ENCODE measurements at regions not wholly inside any gene's neighbourhood (a gene's known extent, or its start where the extent isn't known, plus 50 kb on each side); places are given as distances from the start of the nearest gene placed in this dataset.

- in situ Hi-C loops (cut with MboI; ENCODE audit: low sequenced_read_pairs) = no loop called here
Observed at GRCh38 chr1:56229186-56229585, 350.2 kb downstream of the PLPP3 start.

GRCh38 chr1:56227886-56228285, 351.5 kb downstream of the PLPP3 start:
- in situ Hi-C loops (cut with MboI; ENCODE audit: low sequenced_read_pairs) = no loop called here

GRCh38 chr1:56227401-56227800, 352.0 kb downstream of the PLPP3 start:
- in situ Hi-C loops (cut with MboI; ENCODE audit: low sequenced_read_pairs) = no loop called here

GRCh38 chr1:56225964-56226815, 353.2 kb downstream of the PLPP3 start:
- in situ Hi-C loops (cut with MboI; ENCODE audit: low sequenced_read_pairs) = no loop called here

- in situ Hi-C loops (cut with MboI; ENCODE audit: low sequenced_read_pairs) = no loop called here
Observed at GRCh38 chr1:56223968-56224367, 355.4 kb downstream of the PLPP3 start.

DNA sequence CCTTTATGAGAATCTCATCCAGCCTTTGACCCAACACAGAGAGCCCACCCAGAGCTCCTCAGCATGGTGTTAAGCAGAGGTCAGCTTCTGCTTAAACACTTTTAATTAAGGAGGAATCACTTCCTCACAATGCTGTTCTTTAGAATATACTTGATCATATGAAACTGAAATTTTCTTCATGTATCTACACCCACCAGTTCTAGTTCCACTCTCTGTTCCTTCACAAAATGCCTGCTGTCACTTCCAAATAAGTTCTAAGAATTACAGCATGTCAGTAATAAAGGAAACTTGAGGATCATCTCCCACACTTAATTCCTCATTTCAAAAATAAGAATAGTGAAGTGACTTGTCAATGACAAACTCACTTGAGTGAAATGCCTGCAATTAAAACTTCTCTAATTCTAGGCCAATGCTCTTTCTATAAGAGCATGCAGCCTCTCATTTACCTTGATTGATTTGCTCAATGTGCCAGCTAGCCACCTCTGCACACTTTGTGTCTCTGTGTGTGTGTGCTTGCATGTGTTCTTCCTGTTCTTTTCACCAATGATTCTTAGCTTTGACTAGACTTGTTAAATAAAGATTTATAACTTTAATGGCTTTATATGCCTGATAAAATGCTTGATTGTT, 356.3 kb downstream of the PLPP3 start:
- in situ Hi-C loops (cut with MboI; ENCODE audit: low sequenced_read_pairs) = no loop called here

GRCh38 chr1:56220021-56220420, 359.3 kb downstream of the PLPP3 start:
- in situ Hi-C loops (cut with MboI; ENCODE audit: low sequenced_read_pairs) = no loop called here

- in situ Hi-C loops (cut with MboI; ENCODE audit: low sequenced_read_pairs) = no loop called here
Observed at GRCh38 chr1:56218023-56218422, 361.3 kb downstream of the PLPP3 start.

DNA sequence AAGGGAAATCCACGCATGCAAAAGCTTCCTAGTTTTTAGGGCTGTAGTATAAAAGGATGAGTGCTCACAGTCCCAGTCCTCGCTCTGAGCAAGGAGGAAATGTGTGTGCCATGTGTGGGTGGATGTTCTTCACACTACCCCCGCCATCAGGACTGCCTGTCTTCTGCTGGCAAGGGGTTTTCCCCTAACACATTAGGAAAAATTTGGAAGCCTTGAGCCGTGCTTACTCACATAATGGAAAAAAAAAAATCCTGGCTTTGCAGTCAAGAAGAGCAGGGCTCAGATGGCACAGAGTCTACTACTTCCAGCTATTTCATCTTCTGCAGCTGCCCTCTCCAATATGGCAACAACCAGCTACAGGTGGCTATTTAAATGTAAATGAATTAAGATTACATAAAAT, 363.1 kb downstream of the PLPP3 start:
- in situ Hi-C loops (cut with MboI; ENCODE audit: low sequenced_read_pairs) = no loop called here

- in situ Hi-C loops (cut with MboI; ENCODE audit: low sequenced_read_pairs) = no loop called here
Observed at GRCh38 chr1:56215771-56216170, 363.6 kb downstream of the PLPP3 start.

- in situ Hi-C loops (cut with MboI; ENCODE audit: low sequenced_read_pairs) = no loop called here
Observed at GRCh38 chr1:56215086-56215485, 364.3 kb downstream of the PLPP3 start.

DNA sequence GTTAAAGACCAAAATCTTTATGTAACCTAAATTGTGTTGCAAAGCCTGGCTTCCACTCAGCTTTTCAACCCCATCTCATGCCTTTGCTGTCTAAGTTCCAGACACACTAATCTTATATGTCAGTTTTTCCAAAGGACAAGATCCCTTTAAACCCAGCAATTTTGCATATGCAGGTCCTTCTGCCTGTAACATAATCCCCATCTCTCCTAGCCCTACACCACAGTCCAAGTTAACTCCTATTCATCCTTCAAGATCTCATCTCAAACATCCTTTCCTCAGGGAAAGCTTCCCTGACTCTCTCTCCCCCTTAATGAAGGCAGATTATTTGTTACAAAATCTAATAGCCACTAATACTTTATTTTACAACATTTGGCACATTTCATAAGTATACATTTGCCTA, 366.3 kb downstream of the PLPP3 start:
- in situ Hi-C loops (cut with MboI; ENCODE audit: low sequenced_read_pairs) = no loop called here

DNA sequence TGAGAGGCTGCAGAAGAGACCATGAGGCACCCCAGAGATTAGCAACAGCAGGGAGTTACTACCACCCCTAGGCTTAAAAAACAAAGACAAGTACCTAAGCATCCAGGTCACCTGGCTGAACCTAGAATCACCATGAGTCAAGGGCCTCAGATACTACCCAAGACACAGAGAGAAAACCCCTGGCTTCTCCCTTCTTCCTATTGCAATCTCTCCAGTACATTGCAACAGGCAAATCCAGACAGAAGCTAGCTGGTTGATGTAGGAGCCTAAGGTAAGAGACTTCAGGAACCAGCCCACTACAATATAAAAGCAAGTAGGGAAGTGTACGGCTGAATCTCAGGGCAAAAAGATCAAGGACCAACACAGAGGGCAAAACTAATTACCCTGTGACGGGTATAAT, 367.2 kb downstream of the PLPP3 start:
- in situ Hi-C loops (cut with MboI; ENCODE audit: low sequenced_read_pairs) = no loop called here

- in situ Hi-C loops (cut with MboI; ENCODE audit: low sequenced_read_pairs) = no loop called here
Observed at GRCh38 chr1:56206391-56206790, 373.0 kb downstream of the PLPP3 start.

GRCh38 chr1:56204206-56204605, 375.2 kb downstream of the PLPP3 start:
- in situ Hi-C loops (cut with MboI; ENCODE audit: low sequenced_read_pairs) = no loop called here

- in situ Hi-C loops (cut with MboI; ENCODE audit: low sequenced_read_pairs) = no loop called here
Observed at GRCh38 chr1:56202796-56203492, 376.4 kb downstream of the PLPP3 start.

DNA sequence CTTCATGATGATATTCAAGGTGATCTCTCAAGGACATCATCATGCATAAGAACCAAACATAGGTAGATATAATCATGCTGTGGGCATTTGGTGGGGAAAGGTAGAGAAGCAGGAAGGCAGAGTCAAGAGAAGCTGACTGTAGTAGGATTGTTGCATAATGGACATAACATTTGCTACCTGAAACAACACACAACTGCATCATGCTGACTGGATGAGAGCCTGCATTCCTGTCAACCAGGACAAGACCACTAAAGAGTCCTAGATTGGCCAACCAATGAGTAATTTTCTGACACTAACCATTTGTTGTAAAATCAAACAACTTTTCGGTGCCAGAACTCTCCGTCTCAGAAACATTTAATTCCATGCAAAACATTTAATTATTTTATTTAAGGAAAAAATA, 377.2 kb downstream of the PLPP3 start:
- in situ Hi-C loops (cut with MboI; ENCODE audit: low sequenced_read_pairs) = no loop called here

DNA sequence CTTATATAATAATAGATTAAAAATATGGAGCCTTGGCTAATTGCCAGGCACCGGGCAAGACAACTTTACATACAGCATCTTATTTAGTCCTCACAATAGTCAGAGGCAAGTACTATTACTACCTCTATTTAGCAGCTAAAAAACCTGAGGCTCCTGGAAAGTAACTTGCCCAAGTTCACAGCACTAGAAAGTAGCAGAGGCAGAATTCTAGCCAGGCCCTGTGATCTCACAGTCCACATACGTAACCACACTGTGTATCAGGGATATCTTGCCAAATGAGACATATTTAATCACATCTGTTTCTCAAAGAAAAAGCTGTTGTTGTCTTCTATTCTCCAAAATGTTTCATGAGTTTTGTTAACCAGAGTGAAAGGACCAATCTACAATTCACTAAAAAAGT, 378.5 kb downstream of the PLPP3 start:
- in situ Hi-C loops (cut with MboI; ENCODE audit: low sequenced_read_pairs) = no loop called here

DNA sequence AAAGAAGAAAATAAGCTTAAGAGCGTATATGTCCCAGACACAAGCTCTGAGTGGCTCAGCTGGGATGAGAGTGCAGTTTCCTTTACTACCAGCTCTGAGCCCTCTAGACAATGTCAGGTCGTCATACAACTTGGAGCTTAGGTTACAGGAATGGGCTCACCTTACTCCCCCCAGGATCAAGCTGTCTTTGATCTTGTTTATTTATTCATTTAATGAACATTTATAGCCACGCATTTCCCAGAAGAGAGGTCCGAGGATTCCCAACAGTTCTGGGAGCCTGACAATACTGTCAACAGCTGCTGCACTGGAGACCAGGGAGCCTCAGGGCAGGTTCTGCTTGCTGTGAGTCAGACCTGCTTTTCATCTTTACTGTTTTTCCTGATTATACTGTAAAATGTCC, 378.9 kb downstream of the PLPP3 start:
- in situ Hi-C loops (cut with MboI; ENCODE audit: low sequenced_read_pairs) = no loop called here

- in situ Hi-C loops (cut with MboI; ENCODE audit: low sequenced_read_pairs) = no loop called here
Observed at GRCh38 chr1:56199956-56200355, 379.4 kb downstream of the PLPP3 start.

DNA sequence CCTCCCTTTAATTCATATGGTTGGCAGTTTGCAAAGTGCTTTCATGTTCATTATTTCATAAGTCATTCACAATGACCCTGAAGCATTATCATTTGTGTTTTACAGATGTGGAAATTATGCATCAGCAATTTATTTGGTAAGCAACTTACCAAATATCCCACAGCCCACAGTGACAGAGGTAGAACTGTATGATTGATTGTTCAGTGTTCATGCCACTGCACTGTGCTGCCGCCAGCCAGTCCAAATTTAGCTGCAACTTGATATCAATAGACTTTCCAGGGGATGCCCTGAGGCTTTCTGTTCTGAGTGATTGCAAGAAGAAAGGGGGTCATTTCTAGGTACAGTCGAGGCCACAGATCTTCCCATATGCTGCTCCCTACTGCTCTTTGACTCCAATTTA, 380.3 kb downstream of the PLPP3 start:
- in situ Hi-C loops (cut with MboI; ENCODE audit: low sequenced_read_pairs) = no loop called here

DNA sequence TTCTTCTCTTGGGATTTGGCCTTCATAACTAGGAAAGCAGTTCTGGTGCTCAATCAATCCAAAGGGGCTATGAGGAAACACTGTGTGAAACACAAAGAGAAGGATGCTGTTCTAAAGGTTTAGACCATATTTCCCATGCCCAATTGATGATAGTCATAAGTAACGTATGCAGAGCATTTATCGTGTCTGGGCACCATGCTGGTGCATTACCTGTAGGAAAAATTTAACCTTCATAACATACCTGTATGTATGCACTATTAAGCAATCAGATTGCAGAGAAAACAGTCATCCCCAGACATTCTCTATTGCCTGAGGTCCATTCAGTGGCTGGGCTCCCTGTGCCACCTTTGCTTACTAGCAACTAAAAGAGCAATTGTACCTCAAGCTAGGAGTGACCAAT, 381.4 kb downstream of the PLPP3 start:
- in situ Hi-C loops (cut with MboI; ENCODE audit: low sequenced_read_pairs) = no loop called here
